NAMALWA (cell line): ENCODE measurements at regions not wholly inside any gene's neighbourhood (a gene's known extent, or its start where the extent isn't known, plus 50 kb on each side); places are given as distances from the start of the nearest gene placed in this dataset.

Experiments
- DNase-seq: peaks from one replicate; pipeline ENCODE4 v3.0.0-alpha.2; 2015; ENCODE audit warnings: low spot score

DNA sequence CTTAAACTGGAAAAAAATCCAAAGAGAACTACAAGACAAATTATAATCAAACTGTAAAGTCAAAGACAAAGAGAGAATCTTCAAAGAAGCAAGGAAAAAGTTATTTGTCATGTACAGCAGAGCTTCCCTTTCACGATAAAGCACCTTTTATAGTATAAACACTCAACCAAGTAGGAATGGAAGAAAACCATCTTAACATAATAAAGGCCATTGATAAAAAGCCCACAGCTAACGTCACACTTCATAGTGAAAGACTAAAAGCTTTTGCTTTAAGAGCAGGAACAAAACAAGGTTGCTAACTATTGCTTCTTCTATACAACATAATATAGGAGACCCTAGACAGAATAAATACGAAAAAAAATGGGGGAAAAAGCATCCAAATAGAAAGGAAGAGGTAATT, 595.7 kb upstream of the POU3F4 start:
- DNase-seq = no peak

DNA sequence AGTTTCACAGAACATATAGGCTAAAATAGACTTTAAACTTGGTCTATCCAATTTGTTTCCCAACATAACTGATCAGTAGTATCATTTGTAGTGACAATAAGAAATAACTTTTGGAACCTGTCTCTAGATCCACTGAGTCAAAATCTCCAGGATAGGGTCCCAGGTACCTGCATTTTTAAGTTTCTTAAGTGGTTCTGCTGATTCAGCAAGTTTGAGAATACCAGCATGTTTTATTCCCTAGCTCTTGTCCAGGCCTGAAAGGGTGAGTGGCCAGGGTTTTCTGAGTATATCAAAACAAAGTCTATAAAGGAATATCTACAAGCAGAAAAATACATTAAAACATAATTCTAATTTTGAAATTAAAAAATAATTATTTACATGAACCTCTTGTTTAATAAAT, 573.1 kb upstream of the POU3F4 start:
- DNase-seq = no peak

- no peak for DNase-seq
Observed at GRCh38 chrX:82945332-82945731, 562.8 kb upstream of the POU3F4 start.

DNA sequence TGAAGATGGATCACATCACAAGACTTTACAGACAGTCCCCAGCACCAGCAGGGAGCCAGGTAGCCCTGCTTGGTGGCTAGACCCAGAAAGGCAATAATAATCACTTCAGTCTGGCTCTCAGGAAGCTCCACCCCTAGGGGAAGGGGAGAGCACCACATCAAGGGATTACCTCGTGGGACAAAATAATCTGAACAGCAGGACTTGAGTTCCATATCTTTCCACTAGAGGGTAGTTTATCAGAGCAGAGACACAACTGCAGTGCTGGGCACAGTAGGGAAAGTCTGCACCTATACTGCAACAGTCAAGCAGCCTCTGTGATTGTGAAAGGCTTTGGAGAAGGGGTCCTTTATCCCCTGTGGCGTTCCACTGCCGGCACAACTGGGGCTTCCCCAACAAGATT, 547.0 kb upstream of the POU3F4 start:
- DNase-seq = peak; percentile 23

DNA sequence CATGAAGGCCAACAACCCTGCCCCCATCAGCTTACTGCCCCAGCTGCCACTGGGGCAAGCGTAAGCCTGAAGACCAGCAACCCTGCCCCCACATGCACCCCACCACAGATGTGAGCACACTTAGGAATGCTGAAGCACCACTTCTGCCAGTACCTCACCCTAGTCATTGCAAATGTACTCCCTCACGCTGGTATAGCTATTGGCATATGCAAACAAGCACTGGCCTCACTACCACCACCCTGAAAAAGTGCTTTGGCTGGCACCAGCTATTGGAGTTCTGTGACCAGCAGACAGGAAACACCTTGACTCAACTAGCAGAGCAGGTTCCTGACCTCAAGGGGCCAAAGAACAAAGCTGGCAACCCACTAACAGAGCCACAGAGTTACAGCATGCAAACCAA, 534.4 kb upstream of the POU3F4 start:
- no peak for DNase-seq

DNA sequence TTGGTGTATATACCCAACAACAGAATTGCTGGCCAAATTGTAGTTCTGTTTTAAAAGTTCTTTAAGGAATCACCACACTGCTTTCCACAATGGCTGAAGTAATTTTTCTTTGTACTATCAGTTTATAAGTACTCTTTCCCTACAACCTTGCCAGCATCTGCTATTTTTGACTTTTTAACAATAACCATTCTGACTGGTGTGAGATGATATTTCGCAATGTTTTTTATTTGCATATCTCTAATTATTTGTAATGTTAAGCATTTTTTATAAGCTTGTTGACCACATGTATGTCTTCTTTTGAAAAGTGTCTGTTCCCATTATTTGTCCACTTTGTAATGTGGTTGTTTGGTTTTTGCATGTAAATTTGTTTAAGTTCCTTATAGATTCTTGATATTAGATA, 509.9 kb upstream of the POU3F4 start:
- no peak for DNase-seq

DNA sequence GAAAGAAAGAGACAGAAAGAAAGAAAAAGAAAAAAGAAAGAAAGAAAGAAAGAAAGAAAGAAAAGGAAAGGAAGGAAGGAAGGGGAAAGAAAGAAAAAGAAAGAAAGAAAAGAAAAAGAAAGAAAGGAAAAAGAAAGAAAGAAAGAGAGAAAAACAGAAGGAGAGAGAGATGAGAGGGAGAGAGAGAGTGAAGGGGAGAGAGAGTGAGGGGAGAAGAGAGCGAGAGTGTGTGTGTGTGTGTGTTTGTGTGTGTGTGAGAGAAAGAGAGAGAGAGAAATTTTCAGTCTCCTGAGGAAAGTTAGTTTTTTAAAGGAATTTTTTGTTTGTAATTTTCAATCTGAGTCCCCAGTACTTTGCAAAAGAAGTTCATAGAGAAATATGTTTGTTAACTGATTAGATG, 504.1 kb upstream of the POU3F4 start:
- DNase-seq = no peak

DNA sequence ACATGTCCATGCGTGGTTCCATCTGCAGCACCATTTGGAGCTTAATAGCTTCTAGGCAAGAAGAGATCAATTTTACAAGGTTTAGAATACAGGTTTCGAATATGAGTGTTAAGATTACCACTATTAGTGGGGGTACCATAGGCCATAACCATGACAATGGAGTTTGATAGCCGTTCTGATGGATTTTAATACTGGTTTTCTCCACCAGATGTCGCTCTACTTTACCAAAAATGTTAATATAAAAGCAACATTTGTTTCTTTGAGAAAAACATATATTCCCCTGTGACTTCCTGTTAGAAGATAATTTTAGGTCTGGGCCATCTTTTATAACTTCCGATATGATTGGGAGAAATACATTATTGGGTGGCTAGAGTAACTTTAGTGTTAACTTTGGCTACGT, 499.7 kb upstream of the POU3F4 start:
- peak; percentile 37 for DNase-seq

- no peak for DNase-seq
Observed at GRCh38 chrX:83019258-83019657, 488.8 kb upstream of the POU3F4 start.

DNA sequence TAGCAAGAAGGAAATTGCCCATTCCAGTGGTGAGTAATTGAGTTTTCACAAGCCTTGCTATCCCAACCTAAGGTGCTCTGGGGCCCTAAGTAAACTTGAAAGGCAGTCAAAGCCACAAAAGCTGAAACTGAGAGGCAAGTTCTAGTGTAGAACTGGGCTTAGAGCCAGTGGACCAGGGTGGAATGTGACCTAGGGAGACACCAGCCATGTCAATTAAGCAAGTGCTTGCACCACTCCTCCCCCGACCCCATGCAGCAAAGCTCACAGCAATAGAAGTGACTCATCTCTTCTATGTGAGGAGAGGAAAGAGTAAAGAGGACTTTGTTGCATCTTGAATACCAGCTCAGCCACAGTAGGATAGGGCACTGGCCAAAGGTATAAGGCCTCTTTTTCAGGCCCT, 486.1 kb upstream of the POU3F4 start:
- DNase-seq = no peak
